ENCODE measurements at regions not wholly inside any gene's neighbourhood (a gene's known extent, or its start where the extent isn't known, plus 50 kb on each side); places are given as distances from the start of the nearest gene placed in this dataset.

- TF ChIP-seq, protein P1, sequence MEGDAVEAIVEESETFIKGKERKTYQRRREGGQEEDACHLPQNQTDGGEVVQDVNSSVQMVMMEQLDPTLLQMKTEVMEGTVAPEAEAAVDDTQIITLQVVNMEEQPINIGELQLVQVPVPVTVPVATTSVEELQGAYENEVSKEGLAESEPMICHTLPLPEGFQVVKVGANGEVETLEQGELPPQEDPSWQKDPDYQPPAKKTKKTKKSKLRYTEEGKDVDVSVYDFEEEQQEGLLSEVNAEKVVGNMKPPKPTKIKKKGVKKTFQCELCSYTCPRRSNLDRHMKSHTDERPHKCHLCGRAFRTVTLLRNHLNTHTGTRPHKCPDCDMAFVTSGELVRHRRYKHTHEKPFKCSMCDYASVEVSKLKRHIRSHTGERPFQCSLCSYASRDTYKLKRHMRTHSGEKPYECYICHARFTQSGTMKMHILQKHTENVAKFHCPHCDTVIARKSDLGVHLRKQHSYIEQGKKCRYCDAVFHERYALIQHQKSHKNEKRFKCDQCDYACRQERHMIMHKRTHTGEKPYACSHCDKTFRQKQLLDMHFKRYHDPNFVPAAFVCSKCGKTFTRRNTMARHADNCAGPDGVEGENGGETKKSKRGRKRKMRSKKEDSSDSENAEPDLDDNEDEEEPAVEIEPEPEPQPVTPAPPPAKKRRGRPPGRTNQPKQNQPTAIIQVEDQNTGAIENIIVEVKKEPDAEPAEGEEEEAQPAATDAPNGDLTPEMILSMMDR (IDR thresholded peaks at IDR 0.05; ENCODE audit: control insufficient read depth, insufficient read depth, low read depth, low read length, missing control alignments): no peak
- H3K4me3 ChIP-seq (ENCODE audit: control insufficient read depth, low read depth, low read length): no peak overlapping the region
- no peak for DNase-seq (ENCODE audit: low read depth)
These were observed 221.1 kb upstream of the PBX1 start for GRCh38 chr1:164337885-164338284.

DNA sequence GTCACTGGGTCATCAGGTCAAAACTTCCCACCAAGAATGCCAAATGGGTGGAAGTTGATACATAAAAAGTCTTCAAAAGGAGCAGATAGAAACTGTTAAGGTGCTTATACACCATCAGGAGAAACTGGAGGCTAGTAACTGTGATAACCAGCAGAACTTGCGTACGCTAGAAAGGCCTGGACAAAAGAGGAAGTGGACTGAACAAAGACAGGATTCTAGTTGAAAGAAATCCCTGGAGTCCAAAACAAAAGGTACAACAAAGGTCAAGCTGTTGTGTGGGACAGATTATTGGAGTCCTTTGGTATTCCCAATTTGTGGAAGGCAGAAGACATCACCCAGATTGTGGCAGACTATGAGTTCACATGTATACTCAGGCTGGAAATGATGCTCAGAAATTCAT, 215.8 kb upstream of the PBX1 start:
- no peak for DNase-seq (ENCODE audit: low read depth)
- TF ChIP-seq, protein P1 (IDR thresholded peaks at IDR 0.05; ENCODE audit: control insufficient read depth, insufficient read depth, low read depth, low read length, missing control alignments): no peak
- no peak overlapping the region for H3K4me3 ChIP-seq (ENCODE audit: control insufficient read depth, low read depth, low read length)

- no peak for DNase-seq (ENCODE audit: low read depth)
- TF ChIP-seq, protein P1 (IDR thresholded peaks at IDR 0.05; ENCODE audit: control insufficient read depth, insufficient read depth, low read depth, low read length, missing control alignments): no peak
- H3K4me3 ChIP-seq (ENCODE audit: control insufficient read depth, low read depth, low read length): no peak overlapping the region
These were observed 211.0 kb upstream of the PBX1 start for GRCh38 chr1:164347980-164348379.

GRCh38 chr1:164356511-164356910, 202.5 kb upstream of the PBX1 start:
- TF ChIP-seq, protein P1 (IDR thresholded peaks at IDR 0.05; ENCODE audit: control insufficient read depth, insufficient read depth, low read depth, low read length, missing control alignments): no peak
- no peak for DNase-seq (ENCODE audit: low read depth)
- no peak overlapping the region for H3K4me3 ChIP-seq (ENCODE audit: control insufficient read depth, low read depth, low read length)

GRCh38 chr1:164360265-164360664, 198.7 kb upstream of the PBX1 start:
- H3K4me3 ChIP-seq (ENCODE audit: control insufficient read depth, low read depth, low read length): no peak overlapping the region
- no peak for DNase-seq (ENCODE audit: low read depth)
- TF ChIP-seq, protein P1 (IDR thresholded peaks at IDR 0.05; ENCODE audit: control insufficient read depth, insufficient read depth, low read depth, low read length, missing control alignments): no peak

DNA sequence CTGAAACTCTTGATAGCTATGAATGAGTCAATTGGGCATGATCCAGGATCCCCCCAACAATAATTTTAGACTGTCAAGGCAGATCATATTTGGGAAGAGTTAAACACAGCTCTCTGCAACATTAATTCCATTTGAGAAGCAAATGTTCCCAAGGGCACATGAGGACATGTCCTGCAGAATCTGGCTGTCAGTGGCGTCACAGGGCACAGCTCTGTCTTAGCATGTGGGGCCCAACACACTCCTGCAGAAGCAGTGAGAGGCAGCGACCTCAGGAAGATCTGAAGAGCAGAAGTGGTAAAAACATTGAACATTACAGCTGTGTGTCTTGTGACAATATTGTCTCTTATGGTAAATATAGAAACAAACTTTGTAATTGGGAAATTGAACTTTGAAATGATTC, 197.1 kb upstream of the PBX1 start:
- no peak for DNase-seq (ENCODE audit: low read depth)
- no peak overlapping the region for H3K4me3 ChIP-seq (ENCODE audit: control insufficient read depth, low read depth, low read length)
- TF ChIP-seq, protein P1 (IDR thresholded peaks at IDR 0.05; ENCODE audit: control insufficient read depth, insufficient read depth, low read depth, low read length, missing control alignments): no peak

- TF ChIP-seq, protein P1 (IDR thresholded peaks at IDR 0.05; ENCODE audit: control insufficient read depth, insufficient read depth, low read depth, low read length, missing control alignments): no peak
- no peak for DNase-seq (ENCODE audit: low read depth)
- no peak overlapping the region for H3K4me3 ChIP-seq (ENCODE audit: control insufficient read depth, low read depth, low read length)
These were observed 195.0 kb upstream of the PBX1 start for GRCh38 chr1:164363980-164364379.
